Peyer's patch (tissue), 4 donors: ENCODE measurements at regions not wholly inside any gene's neighbourhood (a gene's known extent, or its start where the extent isn't known, plus 50 kb on each side); places are given as distances from the start of the nearest gene placed in this dataset.

Source experiments
- DNase-seq, 3 donors: peaks; one replicate each; pipeline ENCODE4 v3.0.0-alpha.2; 2017 to 2019
- H3K27ac ChIP-seq, 4 donors: fragments of 200-600 bp; sonication (generic); one replicate each; pipeline ENCODE4 v1.5.1; 2016 to 2019
- H3K27me3 ChIP-seq, 2 donors: fragments of 200-600 bp; sonication (generic); one replicate each; pipeline ENCODE4 v1.5.1; 2019
- H3K36me3 ChIP-seq, 3 donors: fragments of 200-600 bp; sonication (generic); one replicate each; pipeline ENCODE4 v1.5.1; 2016 to 2019
- H3K4me1 ChIP-seq, 4 donors: fragments of 200-600 bp; sonication (generic); one replicate each; pipeline ENCODE4 v1.5.1; 2016 to 2019
- H3K4me3 ChIP-seq, 4 donors: fragments of 200-600 bp; sonication (generic); 1 replicate in 3 of 4; 2 replicates in 1 of 4; pipeline ENCODE4 v1.5.1; 2016 to 2019; ENCODE audit warnings: mild to moderate bottlenecking in 1 of 4
- H3K9me3 ChIP-seq, 4 donors: fragments of 200-600 bp; sonication (generic); one replicate each; pipeline ENCODE4 v1.5.1; 2016 to 2019; ENCODE audit warnings: mild to moderate bottlenecking in 1 of 4
- POLR2A ChIP-seq, 2 donors: fragments of 450-650 bp; IDR thresholded peaks; one replicate each; pipeline ENCODE4 v1.5.1; 2017; ENCODE audit warnings: antibody characterized with exemption in 2 of 2, mild to moderate bottlenecking in 2 of 2, moderate library complexity in 2 of 2
- TF ChIP-seq, protein P1 (sequence below), 6 experiments: fragments of 450-650 bp in 4 of 6; fragments of 200-600 bp in 2 of 6; sonication (generic) in 1 of 6; IDR thresholded peaks; one replicate each; pipeline ENCODE4 v1.5.1; 2017 to 2019; ENCODE audit warnings: antibody characterized with exemption in 6 of 6, mild to moderate bottlenecking in 3 of 6, moderate library complexity in 1 of 6

DNA sequence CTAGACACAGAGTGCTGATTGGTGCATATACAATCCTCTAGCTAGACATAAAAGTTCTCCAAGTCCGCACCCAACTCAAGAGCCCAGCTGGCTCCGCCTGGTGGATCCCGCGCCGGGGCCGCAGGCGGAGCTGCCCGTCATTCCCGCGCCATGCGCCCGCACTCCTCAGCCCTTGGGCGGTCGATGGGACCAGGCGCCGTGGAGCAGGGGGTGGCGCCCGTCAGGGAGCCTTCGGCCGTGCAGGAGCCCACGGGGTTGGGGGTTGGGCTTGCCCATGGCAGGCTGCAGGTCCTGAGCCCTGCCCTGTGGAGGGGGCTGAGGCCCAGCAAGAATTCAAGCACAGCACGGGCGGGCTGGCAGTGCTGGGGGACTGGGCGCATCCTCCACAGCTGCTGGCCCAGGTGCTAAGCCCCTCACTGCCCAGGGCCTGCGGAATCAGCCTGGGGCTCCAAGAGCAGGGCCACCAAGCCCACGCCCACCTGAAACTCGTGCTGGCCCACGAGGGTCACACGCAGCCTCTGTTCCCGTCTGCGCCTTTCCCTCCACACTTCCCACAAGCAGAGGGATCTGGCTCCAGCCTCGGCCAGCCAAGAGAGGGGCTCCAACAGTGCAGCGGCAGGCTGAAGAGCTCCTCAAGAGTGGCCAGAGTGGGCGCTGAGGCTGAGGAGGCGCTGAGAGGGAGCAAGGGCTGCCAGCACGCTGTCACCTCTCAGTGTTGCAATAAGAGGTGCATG lies 604.2 kb upstream of the POM121L12 start:
- H3K36me3 ChIP-seq, result no peaks in the 10 kb centered on the region
- no peak overlapping the region for H3K4me3 ChIP-seq
- no peak overlapping the region for H3K27ac ChIP-seq
- no peak for DNase-seq
- no peaks in the 10 kb centered on the region for H3K27me3 ChIP-seq
- no peaks in the 10 kb centered on the region for H3K4me1 ChIP-seq
- no peak for TF ChIP-seq POLR2A (IDR thresholded peaks at IDR 0.05)
- TF ChIP-seq, protein P1, sequence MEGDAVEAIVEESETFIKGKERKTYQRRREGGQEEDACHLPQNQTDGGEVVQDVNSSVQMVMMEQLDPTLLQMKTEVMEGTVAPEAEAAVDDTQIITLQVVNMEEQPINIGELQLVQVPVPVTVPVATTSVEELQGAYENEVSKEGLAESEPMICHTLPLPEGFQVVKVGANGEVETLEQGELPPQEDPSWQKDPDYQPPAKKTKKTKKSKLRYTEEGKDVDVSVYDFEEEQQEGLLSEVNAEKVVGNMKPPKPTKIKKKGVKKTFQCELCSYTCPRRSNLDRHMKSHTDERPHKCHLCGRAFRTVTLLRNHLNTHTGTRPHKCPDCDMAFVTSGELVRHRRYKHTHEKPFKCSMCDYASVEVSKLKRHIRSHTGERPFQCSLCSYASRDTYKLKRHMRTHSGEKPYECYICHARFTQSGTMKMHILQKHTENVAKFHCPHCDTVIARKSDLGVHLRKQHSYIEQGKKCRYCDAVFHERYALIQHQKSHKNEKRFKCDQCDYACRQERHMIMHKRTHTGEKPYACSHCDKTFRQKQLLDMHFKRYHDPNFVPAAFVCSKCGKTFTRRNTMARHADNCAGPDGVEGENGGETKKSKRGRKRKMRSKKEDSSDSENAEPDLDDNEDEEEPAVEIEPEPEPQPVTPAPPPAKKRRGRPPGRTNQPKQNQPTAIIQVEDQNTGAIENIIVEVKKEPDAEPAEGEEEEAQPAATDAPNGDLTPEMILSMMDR (IDR thresholded peaks at IDR 0.05), result no peak
- peaks cover 0 to 3% (median 0%) of the 10 kb centered on the region in 4 donors for H3K9me3 ChIP-seq

DNA sequence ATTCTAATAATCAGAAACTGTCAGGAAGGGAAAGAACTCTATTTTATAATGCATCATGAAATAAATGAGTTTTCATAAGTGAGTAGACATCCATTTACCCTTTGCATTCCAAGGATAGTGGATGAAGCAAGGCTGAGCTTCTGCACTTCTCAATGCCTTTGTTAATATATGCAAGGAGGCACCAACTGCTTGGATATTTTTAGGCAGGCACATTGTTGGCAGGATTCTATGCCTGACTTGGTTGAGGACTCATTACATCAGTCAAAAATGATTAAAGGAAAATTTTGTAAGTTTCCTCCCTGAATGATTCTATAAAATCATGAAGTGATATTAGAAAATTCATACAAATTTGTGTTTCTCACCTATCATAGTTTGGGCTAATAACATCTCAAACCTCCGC lies 612.2 kb upstream of the POM121L12 start:
- Histone ChIP-seq H3K9me3 (peaks cover 0 to 1% (median 0%) of the 10 kb centered on the region in 4 donors), H3K4me1 (no peaks in the 10 kb centered on the region), H3K27me3 (no peaks in the 10 kb centered on the region), H3K27ac (no peak overlapping the region), H3K36me3 (no peaks in the 10 kb centered on the region), H3K4me3 (no peak overlapping the region)
- DNase-seq, result no peak
- no peak for TF ChIP-seq POLR2A (IDR thresholded peaks at IDR 0.05)
- TF ChIP-seq, protein P1 (IDR thresholded peaks at IDR 0.05), result no peak

DNA sequence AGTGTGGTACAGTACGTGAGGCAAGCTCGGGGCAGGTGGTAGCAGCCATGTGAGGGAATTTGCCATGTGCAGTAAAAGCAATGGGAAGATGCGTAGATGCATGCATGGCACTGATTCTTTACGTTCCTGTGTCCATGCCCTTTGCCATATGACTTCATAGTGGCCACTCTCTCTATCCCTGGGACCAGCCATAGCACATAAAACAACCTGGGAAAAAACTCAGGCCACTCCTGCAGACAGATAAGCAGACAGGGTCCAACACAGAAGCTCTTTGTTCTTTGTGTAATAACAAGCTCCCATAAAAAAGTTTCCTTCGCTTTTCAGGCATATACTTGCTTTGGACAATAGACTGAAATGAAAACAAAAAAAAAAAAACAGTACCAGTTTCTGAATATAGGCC lies 622.4 kb upstream of the POM121L12 start:
- no peak overlapping the region for H3K27ac ChIP-seq
- H3K4me3 ChIP-seq, result no peak overlapping the region
- H3K4me1 ChIP-seq, result no peaks in the 10 kb centered on the region
- no peaks in the 10 kb centered on the region for H3K36me3 ChIP-seq
- TF ChIP-seq, protein P1 (IDR thresholded peaks at IDR 0.05), result no peak
- no peak for TF ChIP-seq POLR2A (IDR thresholded peaks at IDR 0.05)
- no peaks in the 10 kb centered on the region for H3K9me3 ChIP-seq
- DNase-seq, result no peak
- no peaks in the 10 kb centered on the region for H3K27me3 ChIP-seq

DNA sequence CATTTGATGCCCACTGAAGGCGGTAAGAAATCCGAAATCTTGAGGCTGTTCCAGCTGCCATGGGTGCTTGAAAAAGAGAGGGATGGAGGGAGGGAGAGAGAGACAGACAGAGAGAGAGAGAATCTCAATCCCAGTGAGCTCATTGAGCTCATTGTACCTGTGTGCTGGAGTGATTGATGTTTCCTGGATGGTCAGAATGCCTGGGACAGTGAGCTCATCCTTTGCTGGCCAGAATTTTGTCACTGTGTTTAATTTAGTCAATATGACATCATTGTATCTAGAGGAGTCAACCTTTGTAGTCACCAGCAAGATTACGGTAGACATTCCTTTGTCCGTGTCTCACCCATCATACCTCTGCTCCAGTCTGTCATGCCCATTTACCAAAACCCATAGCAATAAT lies 625.4 kb upstream of the POM121L12 start:
- TF ChIP-seq, protein P1 (IDR thresholded peaks at IDR 0.05), result no peak
- no peak for TF ChIP-seq POLR2A (IDR thresholded peaks at IDR 0.05)
- no peaks in the 10 kb centered on the region for H3K4me1 ChIP-seq

DNA sequence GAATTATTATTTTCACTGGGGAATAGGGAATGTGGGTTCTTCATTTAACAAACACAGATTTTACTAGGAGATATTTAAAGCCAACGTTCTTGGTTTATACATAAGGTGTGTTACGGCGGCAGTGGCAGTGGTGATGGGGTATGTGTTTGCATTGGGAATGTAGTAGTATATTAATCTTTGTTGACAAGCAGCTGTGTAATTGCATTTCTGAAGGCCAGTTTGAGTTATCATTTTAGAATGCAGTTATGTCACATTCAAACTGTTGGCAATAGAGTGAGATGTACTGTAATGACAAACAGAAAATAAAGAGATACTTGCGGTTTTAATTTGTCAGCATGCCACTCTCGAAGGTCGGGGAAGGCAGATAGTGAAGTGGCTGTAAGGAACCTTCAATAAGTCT lies 628.6 kb upstream of the POM121L12 start:
- no peak for DNase-seq
- no peak overlapping the region for H3K27ac ChIP-seq
- H3K4me1 ChIP-seq, result no peaks in the 10 kb centered on the region
- H3K9me3 ChIP-seq, result no peaks in the 10 kb centered on the region
- no peak overlapping the region for H3K4me3 ChIP-seq
- no peak for TF ChIP-seq POLR2A (IDR thresholded peaks at IDR 0.05)
- TF ChIP-seq, protein P1 (IDR thresholded peaks at IDR 0.05), result no peak
- no peaks in the 10 kb centered on the region for H3K27me3 ChIP-seq
- H3K36me3 ChIP-seq, result no peaks in the 10 kb centered on the region

More for the DNA sequence above, 625.4 kb upstream of the POM121L12 start:
- no peak for DNase-seq
- no peak overlapping the region for H3K4me3 ChIP-seq
- H3K27me3 ChIP-seq, result no peaks in the 10 kb centered on the region
- H3K9me3 ChIP-seq, result no peaks in the 10 kb centered on the region
- H3K27ac ChIP-seq, result no peak overlapping the region
- no peaks in the 10 kb centered on the region for H3K36me3 ChIP-seq
